Nephron progenitor cell (in vitro differentiated cells): ENCODE measurements at regions not wholly inside any gene's neighbourhood (a gene's known extent, or its start where the extent isn't known, plus 50 kb on each side); places are given as distances from the start of the nearest gene placed in this dataset.

Experiments used
- DNase-seq: peaks from one replicate; pipeline ENCODE4 v3.0.0; 2021
- H3K27ac Mint-ChIP-seq: 2 replicates; pipeline ENCODE4 v1.8.0; 2021; ENCODE audit warnings: mild to moderate bottlenecking, moderate library complexity, mixed read lengths
- H3K27me3 Mint-ChIP-seq: 2 replicates; pipeline ENCODE4 v1.8.0; 2021; ENCODE audit warnings: mild to moderate bottlenecking, low read depth, mixed read lengths; ENCODE audit not compliant: poor library complexity
- H3K36me3 Mint-ChIP-seq: 2 replicates; pipeline ENCODE4 v1.8.0; 2021; ENCODE audit warnings: low read depth, mixed read lengths
- H3K4me1 Mint-ChIP-seq: 2 replicates; pipeline ENCODE4 v1.8.0; 2021; ENCODE audit warnings: mixed read lengths
- H3K4me3 Mint-ChIP-seq: 2 replicates; pipeline ENCODE4 v1.8.0; 2021; ENCODE audit warnings: mild to moderate bottlenecking, moderate library complexity, mixed read lengths
- H3K9me3 Mint-ChIP-seq: 2 replicates; pipeline ENCODE4 v1.8.0; 2021; ENCODE audit warnings: mild to moderate bottlenecking, moderate library complexity, mixed read lengths
- TF ChIP-seq, protein P1 (sequence below): fragments of 200-600 bp; sonication (generic); IDR thresholded peaks from 2 replicates; pipeline ENCODE4 v1.5.0; 2021; ENCODE audit warnings: antibody characterized with exemption

DNA sequence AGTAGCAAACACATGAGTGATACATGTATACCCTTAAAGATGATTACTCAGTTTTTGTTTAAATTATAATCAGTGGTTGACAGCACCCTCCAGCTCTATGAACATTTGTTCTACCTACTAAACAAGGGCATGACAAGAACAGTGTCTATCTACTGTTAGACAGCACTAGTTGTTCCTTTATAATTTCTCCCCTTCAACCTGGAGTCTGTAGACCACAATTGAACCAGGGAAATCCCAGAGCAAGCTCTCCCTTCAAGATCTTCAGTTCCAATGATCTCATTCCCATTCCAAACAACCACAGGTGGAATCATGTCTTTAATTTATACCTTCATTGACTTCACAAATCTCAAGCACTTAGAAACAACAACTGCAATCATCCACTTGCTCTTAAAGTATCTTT, 216.1 kb downstream of the HHIPL2 start:
- Mint-ChIP-seq H3K36me3 (no peaks in the 10 kb centered on the region), H3K27me3 (peaks cover 4% of the 10 kb centered on the region), H3K27ac (no peak overlapping the region), H3K4me1 (no peaks in the 10 kb centered on the region), H3K9me3 (no peaks in the 10 kb centered on the region), H3K4me3 (no peak overlapping the region)
- TF ChIP-seq, protein P1, sequence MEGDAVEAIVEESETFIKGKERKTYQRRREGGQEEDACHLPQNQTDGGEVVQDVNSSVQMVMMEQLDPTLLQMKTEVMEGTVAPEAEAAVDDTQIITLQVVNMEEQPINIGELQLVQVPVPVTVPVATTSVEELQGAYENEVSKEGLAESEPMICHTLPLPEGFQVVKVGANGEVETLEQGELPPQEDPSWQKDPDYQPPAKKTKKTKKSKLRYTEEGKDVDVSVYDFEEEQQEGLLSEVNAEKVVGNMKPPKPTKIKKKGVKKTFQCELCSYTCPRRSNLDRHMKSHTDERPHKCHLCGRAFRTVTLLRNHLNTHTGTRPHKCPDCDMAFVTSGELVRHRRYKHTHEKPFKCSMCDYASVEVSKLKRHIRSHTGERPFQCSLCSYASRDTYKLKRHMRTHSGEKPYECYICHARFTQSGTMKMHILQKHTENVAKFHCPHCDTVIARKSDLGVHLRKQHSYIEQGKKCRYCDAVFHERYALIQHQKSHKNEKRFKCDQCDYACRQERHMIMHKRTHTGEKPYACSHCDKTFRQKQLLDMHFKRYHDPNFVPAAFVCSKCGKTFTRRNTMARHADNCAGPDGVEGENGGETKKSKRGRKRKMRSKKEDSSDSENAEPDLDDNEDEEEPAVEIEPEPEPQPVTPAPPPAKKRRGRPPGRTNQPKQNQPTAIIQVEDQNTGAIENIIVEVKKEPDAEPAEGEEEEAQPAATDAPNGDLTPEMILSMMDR, result no peak
- DNase-seq, result no peak

- Mint-ChIP-seq H3K4me1 (no peaks in the 10 kb centered on the region), H3K9me3 (no peaks in the 10 kb centered on the region), H3K27me3 (peaks cover 4% of the 10 kb centered on the region), H3K36me3 (no peaks in the 10 kb centered on the region), H3K27ac (no peak overlapping the region), H3K4me3 (no peak overlapping the region)
- TF ChIP-seq, protein P1, result no peak
- DNase-seq, result no peak
Observed at GRCh38 chr1:222331340-222331739, 216.6 kb downstream of the HHIPL2 start.

GRCh38 chr1:222329493-222330045, 218.3 kb downstream of the HHIPL2 start:
- Mint-ChIP-seq H3K9me3 (no peaks in the 10 kb centered on the region), H3K4me1 (no peaks in the 10 kb centered on the region), H3K4me3 (no peak overlapping the region), H3K27me3 (peaks cover 4% of the 10 kb centered on the region), H3K27ac (no peak overlapping the region), H3K36me3 (no peaks in the 10 kb centered on the region)
- TF ChIP-seq, protein P1, result no peak
- DNase-seq, result no peak

DNA sequence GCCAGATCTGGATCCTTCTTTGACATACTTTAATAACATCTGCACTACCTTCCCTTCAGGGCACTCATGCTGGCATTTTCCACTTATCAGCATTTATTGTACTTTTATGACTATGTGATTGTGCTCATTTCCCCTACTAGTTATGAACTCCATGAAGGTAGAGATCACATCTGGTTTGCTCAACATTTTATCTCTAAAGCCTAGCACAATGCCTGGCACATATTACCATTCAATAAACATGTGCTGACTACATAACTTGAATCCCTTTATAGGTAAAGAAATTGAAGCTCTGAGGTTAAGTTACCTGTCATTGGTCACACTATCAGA, 221.2 kb downstream of the HHIPL2 start:
- Mint-ChIP-seq H3K27me3 (peaks cover 4% of the 10 kb centered on the region), H3K36me3 (no peaks in the 10 kb centered on the region), H3K4me3 (no peak overlapping the region), H3K9me3 (no peaks in the 10 kb centered on the region), H3K4me1 (peaks cover 4% of the 10 kb centered on the region), H3K27ac (no peak overlapping the region)
- TF ChIP-seq, protein P1, result no peak
- DNase-seq, result no peak

GRCh38 chr1:222326006-222326709, 221.7 kb downstream of the HHIPL2 start:
- no peak overlapping the region for H3K4me3 Mint-ChIP-seq
- no peaks in the 10 kb centered on the region for H3K36me3 Mint-ChIP-seq
- H3K27me3 Mint-ChIP-seq, result peaks cover 6% of the 10 kb centered on the region
- H3K9me3 Mint-ChIP-seq, result no peaks in the 10 kb centered on the region
- DNase-seq, result no peak
- TF ChIP-seq, protein P1, result no peak
- peaks cover 4% of the 10 kb centered on the region for H3K4me1 Mint-ChIP-seq
- H3K27ac Mint-ChIP-seq, result no peak overlapping the region

DNA sequence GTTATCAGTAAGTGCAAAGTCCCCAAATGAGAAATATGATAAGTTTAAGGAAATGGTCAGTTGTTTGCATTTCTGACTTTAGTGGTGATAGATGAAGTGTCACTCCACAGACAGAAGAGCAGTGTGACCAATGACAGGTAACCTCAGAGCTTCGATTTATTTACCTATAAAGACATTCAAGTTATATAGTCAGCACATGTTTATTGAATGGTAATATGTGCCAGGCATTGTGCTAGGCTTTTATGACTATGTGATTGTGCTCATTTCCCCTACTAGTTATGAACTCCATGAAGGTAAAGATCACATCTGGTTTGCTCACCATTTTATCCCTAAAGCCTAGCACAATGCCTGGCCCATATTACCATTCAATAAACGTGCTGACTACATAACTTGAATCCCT, 222.4 kb downstream of the HHIPL2 start:
- no peak for DNase-seq
- TF ChIP-seq, protein P1, result no peak
- Mint-ChIP-seq H3K9me3 (no peaks in the 10 kb centered on the region), H3K27ac (no peak overlapping the region), H3K4me1 (peaks cover 4% of the 10 kb centered on the region), H3K36me3 (no peaks in the 10 kb centered on the region), H3K4me3 (no peak overlapping the region), H3K27me3 (peaks cover 7% of the 10 kb centered on the region)
